HL-60 (cell line): ENCODE measurements at regions not wholly inside any gene's neighbourhood (a gene's known extent, or its start where the extent isn't known, plus 50 kb on each side); places are given as distances from the start of the nearest gene placed in this dataset.

Experiments
- CTCF ChIP-seq: IDR thresholded peaks from one replicate; pipeline ENCODE4 v1.5.1; 2011; ENCODE audit warnings: low read length, control low read depth, inconsistent platforms; ENCODE audit not compliant: insufficient read depth
- REST ChIP-seq: IDR thresholded peaks from 2 replicates; pipeline ENCODE4 v1.6.1; 2012; ENCODE audit warnings: low read depth; ENCODE audit not compliant: insufficient replicate concordance

DNA sequence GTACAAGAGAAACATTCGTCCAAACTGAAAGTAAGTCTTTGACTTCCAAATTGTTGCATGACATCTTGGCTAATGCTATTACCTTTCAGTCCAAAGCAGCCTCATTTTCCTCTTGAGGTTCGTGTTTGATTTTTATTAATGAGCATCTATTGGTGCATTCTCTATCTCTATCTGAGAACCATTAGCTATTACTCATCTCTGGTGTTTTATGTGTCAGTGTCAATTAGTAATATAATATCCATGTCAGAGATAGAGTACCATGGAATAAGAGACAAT lies 388.1 kb upstream of the GOT2 start:
- TF ChIP-seq CTCF (no peak), REST (no peak)
